NCI-H774 (cell line): ENCODE measurements at regions not wholly inside any gene's neighbourhood (a gene's known extent, or its start where the extent isn't known, plus 50 kb on each side); places are given as distances from the start of the nearest gene placed in this dataset.
"Not testable (repeated sequence)": the region's sequence is repeated elsewhere in the genome, so short reads cannot be mapped to it uniquely, and the experiment has no call there.

Source experiments
- DNase-seq: peaks from one replicate; lab custom pipeline; 2025; lab: John Stamatoyannopoulos, UW

DNA sequence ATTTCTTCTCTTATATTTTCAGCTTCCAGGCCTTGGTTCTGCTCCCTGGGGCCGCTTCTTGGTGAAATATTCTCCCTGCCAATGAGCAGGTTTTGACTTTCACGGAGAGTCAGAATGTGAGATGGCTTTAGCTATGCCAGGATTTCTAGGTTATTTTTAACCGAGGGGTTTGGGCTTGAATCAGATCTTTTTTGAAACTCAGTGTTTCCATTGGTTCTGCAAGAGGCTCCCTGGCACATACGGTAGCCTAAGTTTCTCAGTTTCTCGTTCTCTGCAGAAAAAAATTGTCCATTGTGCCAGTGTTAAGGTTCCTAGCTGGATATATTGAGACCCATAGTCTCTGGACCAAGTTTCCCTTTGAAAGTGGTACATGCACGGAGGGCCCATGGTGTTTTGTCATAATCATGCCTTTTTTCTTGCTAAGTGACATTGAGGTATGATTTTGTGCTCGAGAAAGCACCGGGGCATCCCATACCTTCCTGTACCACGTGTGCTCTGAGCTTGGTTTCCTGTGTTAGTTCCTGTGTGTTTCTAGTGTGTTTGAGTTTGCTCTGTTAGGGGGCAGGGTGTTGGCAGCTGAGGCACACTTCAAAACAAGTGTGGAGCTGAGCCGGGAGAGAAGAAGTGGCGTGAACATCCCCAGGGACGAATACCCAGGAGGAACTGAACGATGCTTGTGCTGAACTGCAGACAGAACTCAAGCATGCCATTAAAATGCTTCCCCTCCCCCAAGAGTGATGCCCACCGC lies 127.2 kb downstream of the HS3ST3B1 start:
- no peak for DNase-seq

DNA sequence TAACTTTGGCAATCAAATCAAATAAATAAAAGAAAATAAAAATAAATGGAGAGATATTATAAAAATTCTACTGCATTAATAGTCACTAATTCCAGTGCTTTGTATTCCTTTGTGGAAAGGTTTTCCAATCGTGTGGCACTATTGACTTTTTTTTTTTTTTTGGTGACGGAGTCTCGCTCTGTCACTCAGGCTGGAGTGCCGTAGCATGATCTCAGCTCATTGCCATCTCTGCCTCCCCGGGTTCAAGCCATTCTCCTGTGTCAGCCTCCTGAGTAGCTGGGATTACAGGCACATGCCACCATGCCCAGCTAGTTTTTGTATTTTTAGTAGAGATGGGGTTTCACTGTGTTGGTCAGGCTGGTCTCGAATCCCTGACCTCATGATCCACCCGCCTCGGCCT lies 122.3 kb downstream of the HS3ST3B1 start:
- not testable (repeated sequence) for DNase-seq

DNA sequence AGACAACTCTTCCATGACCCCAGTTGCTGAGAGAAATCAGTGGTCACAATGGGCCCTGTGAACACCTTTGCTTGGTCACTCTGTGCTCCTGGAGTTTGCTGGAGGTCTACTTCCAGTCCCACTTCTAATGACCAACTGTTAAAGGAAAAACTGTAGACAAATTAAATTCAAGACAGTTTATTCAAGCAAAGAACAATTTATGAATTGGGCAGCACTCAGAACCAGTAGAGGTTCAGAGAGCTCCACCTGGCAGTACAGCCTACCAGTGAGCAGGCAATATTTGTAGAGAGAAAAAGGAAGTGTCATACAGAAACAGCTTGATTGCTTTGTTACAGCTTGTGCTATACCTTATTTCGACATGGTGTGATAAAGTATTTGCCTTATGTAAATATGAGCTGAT lies 116.5 kb downstream of the HS3ST3B1 start:
- no peak for DNase-seq

- no peak for DNase-seq
These were observed 108.4 kb downstream of the HS3ST3B1 start for GRCh38 chr17:14409292-14409691.

- DNase-seq, result no peak
These were observed 106.7 kb downstream of the HS3ST3B1 start for GRCh38 chr17:14407541-14407940.

DNA sequence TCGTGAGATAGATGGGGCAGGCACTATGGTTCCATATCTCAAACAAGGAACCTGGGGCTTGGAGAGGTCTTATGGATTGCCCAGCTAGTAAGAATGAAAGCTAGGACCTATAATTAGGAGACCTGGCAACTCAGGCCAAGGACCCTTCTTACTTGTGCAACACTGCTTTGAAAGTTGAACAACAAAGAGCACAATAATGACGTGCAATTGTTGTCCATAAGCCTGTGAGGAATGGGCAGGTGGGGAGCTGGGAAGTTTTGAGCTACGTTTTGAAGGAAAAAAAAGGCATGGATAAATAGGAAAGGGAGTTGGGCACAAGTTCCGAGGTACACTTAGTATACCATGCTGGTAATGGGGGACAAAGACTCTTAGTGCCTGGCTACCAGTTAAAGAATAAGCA lies 104.3 kb downstream of the HS3ST3B1 start:
- no peak for DNase-seq
